ENCODE measurements at regions not wholly inside any gene's neighbourhood (a gene's known extent, or its start where the extent isn't known, plus 50 kb on each side); places are given as distances from the start of the nearest gene placed in this dataset.

DNA sequence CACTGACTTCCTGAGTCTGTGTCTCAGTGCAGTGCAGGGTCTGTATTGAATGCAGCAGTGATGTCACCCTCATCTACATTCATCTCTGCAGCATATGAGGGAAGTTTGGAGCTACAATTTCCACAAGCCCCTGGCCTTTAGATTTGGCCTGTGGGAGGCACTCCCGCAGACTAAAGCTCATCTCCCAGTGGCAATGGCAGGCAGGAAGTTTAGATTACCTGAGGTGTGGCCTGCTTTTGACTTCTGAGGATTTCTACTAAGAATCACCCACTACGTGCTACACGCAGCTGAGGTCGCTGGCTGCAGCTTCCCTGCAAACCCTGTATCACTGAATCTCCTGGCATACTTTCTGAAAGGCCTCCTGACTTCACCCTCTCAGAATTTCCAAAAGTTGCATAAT, 202.2 kb upstream of the PRKD1 start:
- no peak for TF ChIP-seq POLR2A (IDR thresholded peaks at IDR 0.05)
- TF ChIP-seq, protein P1, sequence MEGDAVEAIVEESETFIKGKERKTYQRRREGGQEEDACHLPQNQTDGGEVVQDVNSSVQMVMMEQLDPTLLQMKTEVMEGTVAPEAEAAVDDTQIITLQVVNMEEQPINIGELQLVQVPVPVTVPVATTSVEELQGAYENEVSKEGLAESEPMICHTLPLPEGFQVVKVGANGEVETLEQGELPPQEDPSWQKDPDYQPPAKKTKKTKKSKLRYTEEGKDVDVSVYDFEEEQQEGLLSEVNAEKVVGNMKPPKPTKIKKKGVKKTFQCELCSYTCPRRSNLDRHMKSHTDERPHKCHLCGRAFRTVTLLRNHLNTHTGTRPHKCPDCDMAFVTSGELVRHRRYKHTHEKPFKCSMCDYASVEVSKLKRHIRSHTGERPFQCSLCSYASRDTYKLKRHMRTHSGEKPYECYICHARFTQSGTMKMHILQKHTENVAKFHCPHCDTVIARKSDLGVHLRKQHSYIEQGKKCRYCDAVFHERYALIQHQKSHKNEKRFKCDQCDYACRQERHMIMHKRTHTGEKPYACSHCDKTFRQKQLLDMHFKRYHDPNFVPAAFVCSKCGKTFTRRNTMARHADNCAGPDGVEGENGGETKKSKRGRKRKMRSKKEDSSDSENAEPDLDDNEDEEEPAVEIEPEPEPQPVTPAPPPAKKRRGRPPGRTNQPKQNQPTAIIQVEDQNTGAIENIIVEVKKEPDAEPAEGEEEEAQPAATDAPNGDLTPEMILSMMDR (IDR thresholded peaks at IDR 0.05) = no peak

Measured in esophagus squamous epithelium (tissue), 4 donors.